Endothelial cell (in vitro differentiated cells): ENCODE measurements at regions not wholly inside any gene's neighbourhood (a gene's known extent, or its start where the extent isn't known, plus 50 kb on each side); places are given as distances from the start of the nearest gene placed in this dataset.

Source experiments
- DNase-seq: peaks from one replicate; pipeline ENCODE4 v3.0.0; 2021; ENCODE audit warnings: low spot score
- H3K27ac Mint-ChIP-seq: one replicate; pipeline ENCODE4 v1.8.0; 2021; ENCODE audit warnings: mixed read lengths, inconsistent platforms; ENCODE audit not compliant: unreplicated experiment
- H3K27me3 Mint-ChIP-seq: one replicate; pipeline ENCODE4 v1.8.0; 2021; ENCODE audit warnings: mild to moderate bottlenecking, moderate library complexity, mixed read lengths, inconsistent platforms; ENCODE audit not compliant: unreplicated experiment
- H3K36me3 Mint-ChIP-seq: one replicate; pipeline ENCODE4 v1.8.0; 2021; ENCODE audit warnings: mild to moderate bottlenecking, low read depth, mixed read lengths, inconsistent platforms; ENCODE audit not compliant: unreplicated experiment
- H3K4me1 Mint-ChIP-seq: one replicate; pipeline ENCODE4 v1.8.0; 2021; ENCODE audit warnings: mild to moderate bottlenecking, mixed read lengths, inconsistent platforms; ENCODE audit not compliant: unreplicated experiment
- H3K4me3 Mint-ChIP-seq: one replicate; pipeline ENCODE4 v1.8.0; 2021; ENCODE audit warnings: mild to moderate bottlenecking, mixed read lengths, inconsistent platforms; ENCODE audit not compliant: unreplicated experiment
- H3K9me3 Mint-ChIP-seq: one replicate; pipeline ENCODE4 v1.8.0; 2021; ENCODE audit warnings: mixed read lengths, inconsistent platforms; ENCODE audit not compliant: unreplicated experiment
- CTCF ChIP-seq: fragments of 200-600 bp; sonication (generic); IDR thresholded peaks from one replicate; pipeline ENCODE4 v1.5.0; 2021; ENCODE audit warnings: antibody characterized with exemption; ENCODE audit not compliant: unreplicated experiment

- Mint-ChIP-seq H3K4me1 (peaks cover 2% of the 10 kb centered on the region), H3K27ac (no peak overlapping the region), H3K4me3 (no peak overlapping the region), H3K9me3 (no peaks in the 10 kb centered on the region), H3K36me3 (no peaks in the 10 kb centered on the region), H3K27me3 (no peaks in the 10 kb centered on the region)
- no peak for DNase-seq
- TF ChIP-seq CTCF, result no peak
These were observed 198.4 kb downstream of the ZNF621 start for GRCh38 chr3:40723083-40723660.

DNA sequence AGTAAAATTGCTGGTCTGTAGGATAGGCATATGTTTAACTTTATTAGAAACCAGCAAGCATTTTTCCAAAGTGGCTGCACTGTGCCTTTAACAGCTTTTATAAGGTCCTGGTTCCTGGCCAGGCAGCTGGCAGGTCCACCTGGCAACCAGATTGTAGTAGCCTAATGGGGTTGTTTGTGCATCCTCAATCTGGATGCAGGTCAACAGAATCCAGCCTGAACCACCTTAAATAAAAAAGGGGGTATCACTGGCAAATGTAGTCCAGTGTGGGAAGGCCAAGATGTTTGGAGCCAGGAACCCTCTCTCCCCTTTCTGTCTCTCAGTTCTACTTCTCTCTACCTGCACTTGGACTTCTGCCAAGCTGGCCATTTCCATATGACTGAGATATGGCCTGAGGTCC, 200.3 kb downstream of the ZNF621 start:
- peaks cover 4% of the 10 kb centered on the region for H3K9me3 Mint-ChIP-seq
- no peaks in the 10 kb centered on the region for H3K36me3 Mint-ChIP-seq
- TF ChIP-seq CTCF, result no peak
- H3K4me1 Mint-ChIP-seq, result peaks cover 2% of the 10 kb centered on the region
- DNase-seq, result no peak
- no peak overlapping the region for H3K27ac Mint-ChIP-seq
- H3K4me3 Mint-ChIP-seq, result no peak overlapping the region
- peaks cover 1% of the 10 kb centered on the region for H3K27me3 Mint-ChIP-seq

- Mint-ChIP-seq H3K27ac (no peak overlapping the region), H3K4me3 (no peak overlapping the region), H3K27me3 (peaks cover 1% of the 10 kb centered on the region), H3K36me3 (no peaks in the 10 kb centered on the region), H3K9me3 (peaks cover 4% of the 10 kb centered on the region), H3K4me1 (no peaks in the 10 kb centered on the region)
- DNase-seq, result no peak
- no peak for TF ChIP-seq CTCF
These were observed 206.7 kb downstream of the ZNF621 start for GRCh38 chr3:40731445-40731844.

DNA sequence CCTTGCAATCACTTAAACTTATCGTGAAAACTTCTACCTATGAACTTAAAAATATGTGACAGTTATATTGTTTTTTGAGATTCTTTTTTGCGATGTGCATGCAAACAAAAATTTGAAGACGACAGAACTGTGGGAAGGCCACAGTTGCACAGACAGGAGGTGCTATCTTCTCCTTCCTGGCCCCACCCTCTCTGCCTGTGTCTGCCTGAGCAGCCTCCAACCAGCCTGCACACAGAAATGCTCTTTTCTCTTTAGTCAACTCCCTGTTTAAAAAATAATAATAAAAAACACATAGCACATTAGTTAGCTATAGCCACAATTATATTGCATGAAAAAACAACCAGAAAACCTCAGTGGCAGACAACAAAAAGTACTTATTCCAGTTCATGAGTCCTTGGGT, 212.2 kb downstream of the ZNF621 start:
- DNase-seq, result no peak
- H3K4me1 Mint-ChIP-seq, result peaks cover 1% of the 10 kb centered on the region
- H3K36me3 Mint-ChIP-seq, result no peaks in the 10 kb centered on the region
- no peak for TF ChIP-seq CTCF
- no peaks in the 10 kb centered on the region for H3K9me3 Mint-ChIP-seq
- H3K27ac Mint-ChIP-seq, result no peak overlapping the region
- H3K27me3 Mint-ChIP-seq, result no peaks in the 10 kb centered on the region
- H3K4me3 Mint-ChIP-seq, result no peak overlapping the region

DNA sequence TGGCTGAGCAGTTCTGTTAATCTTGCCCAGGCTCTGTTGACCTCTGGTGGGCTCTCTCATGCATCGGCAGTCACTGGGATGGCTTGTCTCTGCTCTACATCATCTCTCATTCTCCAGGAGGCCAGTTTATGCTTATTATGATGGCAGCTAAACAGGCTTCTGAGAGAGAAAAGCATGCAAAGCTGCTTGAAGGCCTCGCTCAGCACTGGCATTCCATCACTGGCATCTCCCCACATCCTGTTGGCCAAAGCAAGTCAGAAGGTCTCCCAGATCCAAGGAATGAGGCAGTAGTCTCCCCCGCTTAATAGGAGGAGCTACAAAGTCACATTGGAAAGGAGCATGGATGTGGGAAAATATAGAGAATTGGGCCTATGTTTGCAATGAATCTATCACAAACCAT, 212.6 kb downstream of the ZNF621 start:
- H3K4me1 Mint-ChIP-seq, result peaks cover 2% of the 10 kb centered on the region
- H3K4me3 Mint-ChIP-seq, result no peak overlapping the region
- no peaks in the 10 kb centered on the region for H3K9me3 Mint-ChIP-seq
- no peak for DNase-seq
- H3K27me3 Mint-ChIP-seq, result no peaks in the 10 kb centered on the region
- no peak overlapping the region for H3K27ac Mint-ChIP-seq
- TF ChIP-seq CTCF, result no peak
- H3K36me3 Mint-ChIP-seq, result no peaks in the 10 kb centered on the region
